GM23338 (cell line): ENCODE measurements at regions not wholly inside any gene's neighbourhood (a gene's known extent, or its start where the extent isn't known, plus 50 kb on each side); places are given as distances from the start of the nearest gene placed in this dataset.

Source experiments
- EZH2 ChIP-seq: fragments of 200-600 bp; sonication (generic); IDR thresholded peaks from one replicate; pipeline ENCODE4 v1.8.0; 2017; ENCODE audit warnings: antibody characterized with exemption, mild to moderate bottlenecking, low read depth; ENCODE audit not compliant: unreplicated experiment
- EZH2phosphoT487 ChIP-seq: fragments of 200-600 bp; sonication (generic); IDR thresholded peaks from one replicate; pipeline ENCODE4 v1.8.1; 2018; ENCODE audit warnings: antibody characterized with exemption; ENCODE audit not compliant: unreplicated experiment
- JUNB ChIP-seq: IDR thresholded peaks from one replicate; pipeline ENCODE4 v1.6.1; 2016; ENCODE audit warnings: antibody characterized with exemption; ENCODE audit not compliant: unreplicated experiment
- NANOG ChIP-seq: IDR thresholded peaks from 2 replicates; pipeline ENCODE4 v1.6.1; 2016; ENCODE audit warnings: antibody characterized with exemption, borderline replicate concordance
- POLR2AphosphoS5 ChIP-seq: IDR thresholded peaks from 2 replicates; pipeline ENCODE4 v1.6.1; 2016; ENCODE audit warnings: antibody characterized with exemption, low read depth
- STAT1 ChIP-seq: IDR thresholded peaks from one replicate; pipeline ENCODE4 v1.6.1; 2016; ENCODE audit warnings: antibody characterized with exemption; ENCODE audit not compliant: unreplicated experiment
- ZNF331 ChIP-seq: fragments of 250-450 bp; sonication (Bioruptor Pico); IDR thresholded peaks from 2 replicates; pipeline ENCODE4 v1.5.0; 2020; ENCODE audit warnings: low read depth, mild to moderate bottlenecking, moderate library complexity
- TF ChIP-seq, protein P1 (sequence below), 2 experiments: fragments of 200-600 bp in 1 of 2; sonication (generic) in 1 of 2; conservative IDR thresholded peaks; 2 replicates each; pipeline versions ENCODE4 v1.5.1 to v1.6.1; 2016 to 2017; ENCODE audit warnings: antibody characterized with exemption in 2 of 2, low read depth in 2 of 2, mild to moderate bottlenecking in 2 of 2, moderate library complexity in 1 of 2
- TF ChIP-seq, protein P2 (sequence below): IDR thresholded peaks from one replicate; pipeline ENCODE4 v1.6.1; 2018; ENCODE audit warnings: antibody characterized with exemption; ENCODE audit not compliant: unreplicated experiment
- TF ChIP-seq, protein P3 (sequence below): IDR thresholded peaks from 2 replicates; pipeline ENCODE4 v1.6.1; 2016; ENCODE audit warnings: antibody characterized with exemption

DNA sequence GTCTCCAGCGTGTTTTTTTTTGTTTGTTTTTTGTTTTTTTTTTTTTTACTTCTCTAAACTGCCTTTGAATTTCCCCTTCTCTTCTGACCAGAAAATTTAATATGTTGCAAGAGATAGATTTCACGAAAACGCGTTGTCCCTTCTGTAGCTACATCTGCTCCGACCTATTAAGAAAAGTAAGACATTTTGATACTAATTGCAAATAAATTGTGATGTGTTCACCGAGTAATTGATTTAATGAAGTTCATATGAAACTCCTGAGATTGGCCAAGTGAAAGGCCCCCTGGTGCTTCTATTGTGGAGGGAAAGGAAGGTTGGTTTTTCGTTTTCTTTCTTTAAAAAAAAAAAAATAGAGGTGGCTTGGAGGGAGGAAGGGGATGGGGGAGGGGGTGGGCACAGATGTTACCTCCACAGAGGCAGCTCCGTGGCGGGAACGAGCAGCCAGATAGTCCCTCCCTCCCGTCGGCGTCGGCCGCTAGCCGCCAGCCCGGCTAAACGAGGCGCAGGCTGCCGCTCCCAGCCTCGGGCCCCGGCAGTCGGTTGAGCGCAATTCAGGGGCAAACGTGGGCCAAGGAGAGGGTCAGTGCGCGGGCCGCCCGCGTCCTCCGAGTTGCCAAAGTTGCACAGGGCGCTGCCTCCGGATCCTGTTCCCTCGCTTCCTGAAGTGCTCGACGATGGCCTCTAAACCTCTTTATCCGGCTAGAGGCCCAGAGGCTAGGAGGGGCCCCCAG, 139.1 kb upstream of the ZIC3 start:
- TF ChIP-seq, protein P1, sequence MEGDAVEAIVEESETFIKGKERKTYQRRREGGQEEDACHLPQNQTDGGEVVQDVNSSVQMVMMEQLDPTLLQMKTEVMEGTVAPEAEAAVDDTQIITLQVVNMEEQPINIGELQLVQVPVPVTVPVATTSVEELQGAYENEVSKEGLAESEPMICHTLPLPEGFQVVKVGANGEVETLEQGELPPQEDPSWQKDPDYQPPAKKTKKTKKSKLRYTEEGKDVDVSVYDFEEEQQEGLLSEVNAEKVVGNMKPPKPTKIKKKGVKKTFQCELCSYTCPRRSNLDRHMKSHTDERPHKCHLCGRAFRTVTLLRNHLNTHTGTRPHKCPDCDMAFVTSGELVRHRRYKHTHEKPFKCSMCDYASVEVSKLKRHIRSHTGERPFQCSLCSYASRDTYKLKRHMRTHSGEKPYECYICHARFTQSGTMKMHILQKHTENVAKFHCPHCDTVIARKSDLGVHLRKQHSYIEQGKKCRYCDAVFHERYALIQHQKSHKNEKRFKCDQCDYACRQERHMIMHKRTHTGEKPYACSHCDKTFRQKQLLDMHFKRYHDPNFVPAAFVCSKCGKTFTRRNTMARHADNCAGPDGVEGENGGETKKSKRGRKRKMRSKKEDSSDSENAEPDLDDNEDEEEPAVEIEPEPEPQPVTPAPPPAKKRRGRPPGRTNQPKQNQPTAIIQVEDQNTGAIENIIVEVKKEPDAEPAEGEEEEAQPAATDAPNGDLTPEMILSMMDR (conservative IDR thresholded peaks at IDR 0.05; ENCODE audit: low read depth in 2 of 2), result no peak
- TF ChIP-seq EZH2phosphoT487, result no peak
- TF ChIP-seq POLR2AphosphoS5, result no peak
- peak; percentile 20 for TF ChIP-seq EZH2
- TF ChIP-seq, protein P2, sequence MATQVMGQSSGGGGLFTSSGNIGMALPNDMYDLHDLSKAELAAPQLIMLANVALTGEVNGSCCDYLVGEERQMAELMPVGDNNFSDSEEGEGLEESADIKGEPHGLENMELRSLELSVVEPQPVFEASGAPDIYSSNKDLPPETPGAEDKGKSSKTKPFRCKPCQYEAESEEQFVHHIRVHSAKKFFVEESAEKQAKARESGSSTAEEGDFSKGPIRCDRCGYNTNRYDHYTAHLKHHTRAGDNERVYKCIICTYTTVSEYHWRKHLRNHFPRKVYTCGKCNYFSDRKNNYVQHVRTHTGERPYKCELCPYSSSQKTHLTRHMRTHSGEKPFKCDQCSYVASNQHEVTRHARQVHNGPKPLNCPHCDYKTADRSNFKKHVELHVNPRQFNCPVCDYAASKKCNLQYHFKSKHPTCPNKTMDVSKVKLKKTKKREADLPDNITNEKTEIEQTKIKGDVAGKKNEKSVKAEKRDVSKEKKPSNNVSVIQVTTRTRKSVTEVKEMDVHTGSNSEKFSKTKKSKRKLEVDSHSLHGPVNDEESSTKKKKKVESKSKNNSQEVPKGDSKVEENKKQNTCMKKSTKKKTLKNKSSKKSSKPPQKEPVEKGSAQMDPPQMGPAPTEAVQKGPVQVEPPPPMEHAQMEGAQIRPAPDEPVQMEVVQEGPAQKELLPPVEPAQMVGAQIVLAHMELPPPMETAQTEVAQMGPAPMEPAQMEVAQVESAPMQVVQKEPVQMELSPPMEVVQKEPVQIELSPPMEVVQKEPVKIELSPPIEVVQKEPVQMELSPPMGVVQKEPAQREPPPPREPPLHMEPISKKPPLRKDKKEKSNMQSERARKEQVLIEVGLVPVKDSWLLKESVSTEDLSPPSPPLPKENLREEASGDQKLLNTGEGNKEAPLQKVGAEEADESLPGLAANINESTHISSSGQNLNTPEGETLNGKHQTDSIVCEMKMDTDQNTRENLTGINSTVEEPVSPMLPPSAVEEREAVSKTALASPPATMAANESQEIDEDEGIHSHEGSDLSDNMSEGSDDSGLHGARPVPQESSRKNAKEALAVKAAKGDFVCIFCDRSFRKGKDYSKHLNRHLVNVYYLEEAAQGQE, result no peak
- TF ChIP-seq STAT1, result no peak
- TF ChIP-seq, protein P3, sequence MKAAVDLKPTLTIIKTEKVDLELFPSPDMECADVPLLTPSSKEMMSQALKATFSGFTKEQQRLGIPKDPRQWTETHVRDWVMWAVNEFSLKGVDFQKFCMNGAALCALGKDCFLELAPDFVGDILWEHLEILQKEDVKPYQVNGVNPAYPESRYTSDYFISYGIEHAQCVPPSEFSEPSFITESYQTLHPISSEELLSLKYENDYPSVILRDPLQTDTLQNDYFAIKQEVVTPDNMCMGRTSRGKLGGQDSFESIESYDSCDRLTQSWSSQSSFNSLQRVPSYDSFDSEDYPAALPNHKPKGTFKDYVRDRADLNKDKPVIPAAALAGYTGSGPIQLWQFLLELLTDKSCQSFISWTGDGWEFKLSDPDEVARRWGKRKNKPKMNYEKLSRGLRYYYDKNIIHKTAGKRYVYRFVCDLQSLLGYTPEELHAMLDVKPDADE, result no peak
- no peak for TF ChIP-seq NANOG
- no peak for TF ChIP-seq JUNB
- no peak for TF ChIP-seq ZNF331 (CRISPR knock-in tag)
